ENCODE measurements at regions not wholly inside any gene's neighbourhood (a gene's known extent, or its start where the extent isn't known, plus 50 kb on each side); places are given as distances from the start of the nearest gene placed in this dataset.

DNA sequence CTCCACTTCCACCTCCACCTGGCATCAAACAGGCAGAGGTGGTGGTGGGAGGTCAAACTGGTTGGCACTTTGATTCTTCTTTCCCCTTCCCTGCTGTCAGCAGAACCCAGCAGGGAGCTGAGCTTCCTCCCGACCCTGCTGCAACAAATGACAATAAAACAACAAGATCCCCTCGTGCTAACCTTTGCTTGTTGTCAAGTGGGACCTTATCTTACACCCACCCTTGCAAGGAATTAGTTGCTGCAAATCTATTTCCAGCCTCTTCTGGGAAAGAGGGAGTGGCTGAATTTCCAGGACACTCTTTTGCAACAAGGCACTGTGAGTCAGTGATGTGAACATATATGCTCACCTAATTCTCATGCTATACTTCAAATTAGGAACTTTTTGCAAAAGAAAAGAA lies 655.1 kb downstream of the DSC3 start:
- TF ChIP-seq REST (IDR thresholded peaks at IDR 0.05; ENCODE audit: insufficient read depth in 1 of 2, low read depth in 2 of 2, low read length in 1 of 2) = no peak
- TF ChIP-seq, protein P1, sequence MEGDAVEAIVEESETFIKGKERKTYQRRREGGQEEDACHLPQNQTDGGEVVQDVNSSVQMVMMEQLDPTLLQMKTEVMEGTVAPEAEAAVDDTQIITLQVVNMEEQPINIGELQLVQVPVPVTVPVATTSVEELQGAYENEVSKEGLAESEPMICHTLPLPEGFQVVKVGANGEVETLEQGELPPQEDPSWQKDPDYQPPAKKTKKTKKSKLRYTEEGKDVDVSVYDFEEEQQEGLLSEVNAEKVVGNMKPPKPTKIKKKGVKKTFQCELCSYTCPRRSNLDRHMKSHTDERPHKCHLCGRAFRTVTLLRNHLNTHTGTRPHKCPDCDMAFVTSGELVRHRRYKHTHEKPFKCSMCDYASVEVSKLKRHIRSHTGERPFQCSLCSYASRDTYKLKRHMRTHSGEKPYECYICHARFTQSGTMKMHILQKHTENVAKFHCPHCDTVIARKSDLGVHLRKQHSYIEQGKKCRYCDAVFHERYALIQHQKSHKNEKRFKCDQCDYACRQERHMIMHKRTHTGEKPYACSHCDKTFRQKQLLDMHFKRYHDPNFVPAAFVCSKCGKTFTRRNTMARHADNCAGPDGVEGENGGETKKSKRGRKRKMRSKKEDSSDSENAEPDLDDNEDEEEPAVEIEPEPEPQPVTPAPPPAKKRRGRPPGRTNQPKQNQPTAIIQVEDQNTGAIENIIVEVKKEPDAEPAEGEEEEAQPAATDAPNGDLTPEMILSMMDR (IDR thresholded peaks at IDR 0.05) = no peak
- no peak for TF ChIP-seq POLR2AphosphoS5 (IDR thresholded peaks at IDR 0.05; ENCODE audit: low read depth, low read length)
- no peak for TF ChIP-seq SIN3A (IDR thresholded peaks at IDR 0.05; ENCODE audit: borderline replicate concordance, insufficient read depth, low read depth, low read length)
- TF ChIP-seq TCF7L2 (IDR thresholded peaks at IDR 0.05; ENCODE audit: low read depth, low read length) = no peak
- intact Hi-C loops (cut with micrococcal nuclease; ENCODE audit: unreplicated experiment) (no loop called here), in situ Hi-C loops (cut with HindIII; ENCODE audit: low pct_unique_long_range_greater_than_20kb, low sequenced_read_pairs) (no loop called here)
- Histone ChIP-seq H3K4me3 (ENCODE audit: low read depth in 2 of 2, low read length in 2 of 2) (no peak overlapping the region), H3K4me1 (ENCODE audit: control insufficient read depth, insufficient read depth, low read length) (no peaks in the 10 kb centered on the region), H3K9me3 (ENCODE audit: control insufficient read depth, insufficient read depth, low read depth, low read length) (no peaks in the 10 kb centered on the region), H3K27ac (ENCODE audit: low read length) (no peak overlapping the region), H3K36me3 (ENCODE audit: control insufficient read depth, insufficient read depth, low read length) (no peaks in the 10 kb centered on the region), H3K27me3 (ENCODE audit: control insufficient read depth, insufficient read depth, low read length) (no peaks in the 10 kb centered on the region)
- no peak for ATAC-seq
- BruUV-seq (replicated peaks) = no TSS peak
- ChIA-PET POLR2A (no interaction called here), CTCF (no interaction called here)
- DNase-seq (ENCODE audit: low read depth, low spot score) = no peak

GRCh38 chr18:30386624-30387023 lies 655.9 kb downstream of the DSC3 start:
- intact Hi-C loops (cut with micrococcal nuclease; ENCODE audit: unreplicated experiment) (no loop called here), in situ Hi-C loops (cut with HindIII; ENCODE audit: low pct_unique_long_range_greater_than_20kb, low sequenced_read_pairs) (no loop called here)
- H3K36me3 ChIP-seq (ENCODE audit: control insufficient read depth, insufficient read depth, low read length) = no peaks in the 10 kb centered on the region
- TF ChIP-seq REST (IDR thresholded peaks at IDR 0.05; ENCODE audit: insufficient read depth in 1 of 2, low read depth in 2 of 2, low read length in 1 of 2) = no peak
- TF ChIP-seq, protein P1 (IDR thresholded peaks at IDR 0.05) = no peak
- TF ChIP-seq POLR2AphosphoS5 (IDR thresholded peaks at IDR 0.05; ENCODE audit: low read depth, low read length) = no peak
- ATAC-seq (no peak), DNase-seq (ENCODE audit: low read depth, low spot score) (no peak)
- no peaks in the 10 kb centered on the region for H3K9me3 ChIP-seq (ENCODE audit: control insufficient read depth, insufficient read depth, low read depth, low read length)
- H3K4me3 ChIP-seq (ENCODE audit: low read depth in 2 of 2, low read length in 2 of 2) = no peak overlapping the region
- no peak overlapping the region for H3K27ac ChIP-seq (ENCODE audit: low read length)
- H3K4me1 ChIP-seq (ENCODE audit: control insufficient read depth, insufficient read depth, low read length) = no peaks in the 10 kb centered on the region
- ChIA-PET POLR2A (no interaction called here), CTCF (no interaction called here)
- BruUV-seq (replicated peaks) = no TSS peak
- H3K27me3 ChIP-seq (ENCODE audit: control insufficient read depth, insufficient read depth, low read length) = no peaks in the 10 kb centered on the region

All from Panc1 (cell line).